H1 (cell line): ENCODE measurements at regions not wholly inside any gene's neighbourhood (a gene's known extent, or its start where the extent isn't known, plus 50 kb on each side); places are given as distances from the start of the nearest gene placed in this dataset.

ENCODE experiments used
- RNF2 ChIP-seq: fragments of 200-900, 300-1000 bp; sonication (generic); IDR thresholded peaks from 2 replicates; pipeline ENCODE4 v1.7.1; 2016; ENCODE audit warnings: borderline replicate concordance, low read depth, mild to moderate bottlenecking, antibody characterized with exemption, low read length; ENCODE audit not compliant: poor library complexity, severe bottlenecking; ENCODE audit errors: missing control alignments
- TF ChIP-seq, protein P1 (sequence below), 3 experiments: IDR thresholded peaks; 1 replicate in 2 of 3; 2 replicates in 1 of 3; pipeline versions ENCODE4 v1.5.1 to v1.6.1; 2011; ENCODE audit warnings: low read length in 3 of 3, mild to moderate bottlenecking in 3 of 3, inconsistent platforms in 2 of 3, low read depth in 1 of 3, moderate library complexity in 1 of 3; ENCODE audit not compliant: insufficient read depth in 1 of 3; ENCODE audit errors: control extremely low read depth in 1 of 3

DNA sequence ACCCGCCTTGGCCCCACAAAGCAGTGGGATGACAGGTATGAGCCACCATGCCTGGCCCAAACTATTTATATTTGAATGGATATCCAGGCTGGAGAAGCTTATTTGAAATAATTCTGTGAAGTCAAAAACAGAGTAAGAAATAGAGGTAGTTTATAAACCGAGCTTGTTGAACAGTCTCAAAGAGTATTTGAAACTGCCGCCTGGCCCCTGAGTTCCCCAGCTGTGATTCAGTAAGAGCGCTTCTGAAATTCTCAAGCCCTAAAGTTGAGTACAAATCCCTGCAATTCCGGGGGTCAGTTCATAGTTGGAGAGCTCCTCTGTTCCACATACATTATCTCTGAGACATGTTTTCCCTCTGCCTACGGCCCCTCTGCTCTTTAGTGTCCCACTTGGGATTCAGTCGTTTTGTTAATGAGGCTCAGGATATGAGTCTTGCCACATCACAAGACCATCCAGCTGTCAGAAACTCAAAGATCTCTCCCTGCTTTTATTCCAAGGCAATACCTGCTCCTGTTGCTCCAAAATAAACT, 127.8 kb downstream of the SOD2 start:
- TF ChIP-seq, protein P1, sequence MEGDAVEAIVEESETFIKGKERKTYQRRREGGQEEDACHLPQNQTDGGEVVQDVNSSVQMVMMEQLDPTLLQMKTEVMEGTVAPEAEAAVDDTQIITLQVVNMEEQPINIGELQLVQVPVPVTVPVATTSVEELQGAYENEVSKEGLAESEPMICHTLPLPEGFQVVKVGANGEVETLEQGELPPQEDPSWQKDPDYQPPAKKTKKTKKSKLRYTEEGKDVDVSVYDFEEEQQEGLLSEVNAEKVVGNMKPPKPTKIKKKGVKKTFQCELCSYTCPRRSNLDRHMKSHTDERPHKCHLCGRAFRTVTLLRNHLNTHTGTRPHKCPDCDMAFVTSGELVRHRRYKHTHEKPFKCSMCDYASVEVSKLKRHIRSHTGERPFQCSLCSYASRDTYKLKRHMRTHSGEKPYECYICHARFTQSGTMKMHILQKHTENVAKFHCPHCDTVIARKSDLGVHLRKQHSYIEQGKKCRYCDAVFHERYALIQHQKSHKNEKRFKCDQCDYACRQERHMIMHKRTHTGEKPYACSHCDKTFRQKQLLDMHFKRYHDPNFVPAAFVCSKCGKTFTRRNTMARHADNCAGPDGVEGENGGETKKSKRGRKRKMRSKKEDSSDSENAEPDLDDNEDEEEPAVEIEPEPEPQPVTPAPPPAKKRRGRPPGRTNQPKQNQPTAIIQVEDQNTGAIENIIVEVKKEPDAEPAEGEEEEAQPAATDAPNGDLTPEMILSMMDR (IDR thresholded peaks at IDR 0.05; ENCODE audit: control extremely low read depth in 1 of 3, insufficient read depth in 1 of 3, low read depth in 1 of 3, low read length in 3 of 3), result no peak
- TF ChIP-seq RNF2, result no peak
